ENCODE measurements at regions not wholly inside any gene's neighbourhood (a gene's known extent, or its start where the extent isn't known, plus 50 kb on each side); places are given as distances from the start of the nearest gene placed in this dataset.

DNA sequence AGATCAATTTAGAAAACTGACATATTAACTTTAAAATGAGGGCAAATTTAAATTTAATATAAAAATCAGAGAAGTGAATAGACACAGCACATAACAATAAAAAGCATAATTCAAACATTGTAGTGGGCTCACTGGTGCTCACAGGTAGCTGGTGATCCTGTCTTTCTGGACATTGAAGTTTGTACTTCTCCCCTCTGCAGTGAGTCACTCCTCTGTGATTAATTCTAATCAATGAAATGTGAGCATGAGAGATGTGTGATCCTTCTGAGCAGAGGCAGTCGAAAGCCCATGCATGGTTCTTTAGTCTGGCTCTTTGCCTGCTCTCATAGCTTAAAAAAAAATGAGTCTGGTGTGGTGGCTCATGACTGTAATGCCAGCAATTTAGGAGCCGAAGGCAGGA lies 59.0 kb upstream of the RERGL start:
- H3K56ac ChIP-seq (ENCODE audit: insufficient read length, low read depth, low read length) = no peak overlapping the region
- no peak for DNase-seq
- H3K4me1 Mint-ChIP-seq = peaks cover 10 to 13% of the 10 kb centered on the region in 2 experiments
- H4K91ac ChIP-seq (ENCODE audit: insufficient read length, low read depth, low read length) = no peak overlapping the region
- WGBS (ENCODE audit: extremely low coverage, insufficient read length, low lambda C conversion rate) = no CpG with 5 or more reads among the region's 2 CpGs
- no peak overlapping the region for H3K4me3 Mint-ChIP-seq
- H3K27me3 ChIP-seq (ENCODE audit: insufficient read depth, low read length) = no peaks in the 10 kb centered on the region
- no peak overlapping the region for H2BK5ac ChIP-seq (ENCODE audit: insufficient read length, low read length)
- no peak for TF ChIP-seq CTCF (conservative IDR thresholded peaks at IDR 0.05)
- H3K36me3 Mint-ChIP-seq (ENCODE audit: insufficient read depth in 1 of 3, low read depth in 3 of 3) = no peaks in the 10 kb centered on the region
- no peak overlapping the region for H4K8ac ChIP-seq (replicated peaks; ENCODE audit: insufficient read length, low read depth, low read length)
- H3K4me2 ChIP-seq (ENCODE audit: insufficient read depth, insufficient read length, low read length) = no peak overlapping the region
- H3K27ac ChIP-seq (ENCODE audit: insufficient read length, low read depth, low read length) = no peak overlapping the region
- no peaks in the 10 kb centered on the region for H3K9me3 ChIP-seq (ENCODE audit: control insufficient read depth, low read depth, low read length)
- no peak overlapping the region for H3K9ac ChIP-seq (ENCODE audit: extremely low read depth, insufficient read length, low read length)
- H3K23ac ChIP-seq (ENCODE audit: insufficient read length, low read depth, low read length) = no peak overlapping the region
- H2BK12ac ChIP-seq (ENCODE audit: insufficient read length, low read depth, low read length) = no peak overlapping the region
- no peak overlapping the region; a peak in 1 of 7 replicates for H3K27ac Mint-ChIP-seq
- no peak overlapping the region for H2BK15ac ChIP-seq (ENCODE audit: low read depth, low read length)
- H3K4me1 ChIP-seq (ENCODE audit: insufficient read depth, low read length) = no peaks in the 10 kb centered on the region
- no peaks in the 10 kb centered on the region for H3K27me3 Mint-ChIP-seq (ENCODE audit: low read depth)
- no peak overlapping the region for H2AFZ ChIP-seq (ENCODE audit: low read length)
- H3K79me2 ChIP-seq (ENCODE audit: insufficient read depth, low read length) = no peaks in the 10 kb centered on the region
- no peak overlapping the region for H2AK5ac ChIP-seq (ENCODE audit: insufficient read length, low read length)
- no peak overlapping the region for H2BK120ac ChIP-seq (ENCODE audit: low read depth, low read length, poor library complexity, severe bottlenecking)
- H3K18ac ChIP-seq (ENCODE audit: insufficient read length, low read depth, low read length) = no peak overlapping the region
- H3K79me1 ChIP-seq (ENCODE audit: insufficient read depth, low read depth, low read length, poor library complexity, severe bottlenecking) = no peaks in the 10 kb centered on the region
- no peak overlapping the region for H3K4ac ChIP-seq (ENCODE audit: low read depth, low read length)
- H4K20me1 ChIP-seq (ENCODE audit: control insufficient read depth, insufficient read depth, insufficient read length) = no peaks in the 10 kb centered on the region
- H3T11ph ChIP-seq (ENCODE audit: low read length) = no peak overlapping the region
- no peaks in the 10 kb centered on the region for H3K9me3 Mint-ChIP-seq
- no peaks in the 10 kb centered on the region for H3K23me2 ChIP-seq (ENCODE audit: insufficient read length, low read depth, low read length, poor library complexity, severe bottlenecking)
- no peak overlapping the region for H3K14ac ChIP-seq (ENCODE audit: insufficient read depth, low read length)
- no peak overlapping the region for H4K5ac ChIP-seq (ENCODE audit: insufficient read length, low read depth, low read length)
- no peak overlapping the region for H2BK20ac ChIP-seq (ENCODE audit: low read depth, low read length, poor library complexity, severe bottlenecking)

Data from H9 (cell line).